ENCODE measurements at regions not wholly inside any gene's neighbourhood (a gene's known extent, or its start where the extent isn't known, plus 50 kb on each side); places are given as distances from the start of the nearest gene placed in this dataset.

- Histone ChIP-seq H3K27me3 (ENCODE audit: control insufficient read depth, insufficient read depth, low read length) (no peaks in the 10 kb centered on the region), H3K36me3 (ENCODE audit: control insufficient read depth, insufficient read depth, low read length) (no peaks in the 10 kb centered on the region), H3K4me3 (ENCODE audit: low read depth, low read length) (no peak overlapping the region)
- TF ChIP-seq CTCF (IDR thresholded peaks at IDR 0.05; ENCODE audit: insufficient read depth, low read length, poor library complexity, severe bottlenecking) = no peak
- DNase-seq (ENCODE audit: low read depth) = no peak
These were observed 86.5 kb upstream of the GNAZ start for GRCh38 chr22:22983816-22984215.

GRCh38 chr22:22984967-22985366 is 85.4 kb upstream of the GNAZ start:
- Histone ChIP-seq H3K27me3 (ENCODE audit: control insufficient read depth, insufficient read depth, low read length) (no peaks in the 10 kb centered on the region), H3K4me3 (ENCODE audit: low read depth, low read length) (no peak overlapping the region), H3K36me3 (ENCODE audit: control insufficient read depth, insufficient read depth, low read length) (no peaks in the 10 kb centered on the region)
- TF ChIP-seq CTCF (IDR thresholded peaks at IDR 0.05; ENCODE audit: insufficient read depth, low read length, poor library complexity, severe bottlenecking) = no peak
- DNase-seq (ENCODE audit: low read depth) = no peak

GRCh38 chr22:22986008-22986407 is 84.3 kb upstream of the GNAZ start:
- Histone ChIP-seq H3K36me3 (ENCODE audit: control insufficient read depth, insufficient read depth, low read length) (no peaks in the 10 kb centered on the region), H3K27me3 (ENCODE audit: control insufficient read depth, insufficient read depth, low read length) (no peaks in the 10 kb centered on the region), H3K4me3 (ENCODE audit: low read depth, low read length) (no peak overlapping the region)
- no peak for TF ChIP-seq CTCF (IDR thresholded peaks at IDR 0.05; ENCODE audit: insufficient read depth, low read length, poor library complexity, severe bottlenecking)
- DNase-seq (ENCODE audit: low read depth) = no peak

- Histone ChIP-seq H3K4me3 (ENCODE audit: low read depth, low read length) (no peak overlapping the region), H3K27me3 (ENCODE audit: control insufficient read depth, insufficient read depth, low read length) (no peaks in the 10 kb centered on the region), H3K36me3 (ENCODE audit: control insufficient read depth, insufficient read depth, low read length) (no peaks in the 10 kb centered on the region)
- no peak for DNase-seq (ENCODE audit: low read depth)
- TF ChIP-seq CTCF (IDR thresholded peaks at IDR 0.05; ENCODE audit: insufficient read depth, low read length, poor library complexity, severe bottlenecking) = no peak
These were observed 83.7 kb upstream of the GNAZ start for GRCh38 chr22:22986640-22987039.

GRCh38 chr22:22988150-22988549 is 82.2 kb upstream of the GNAZ start:
- no peaks in the 10 kb centered on the region for H3K36me3 ChIP-seq (ENCODE audit: control insufficient read depth, insufficient read depth, low read length)
- no peak for TF ChIP-seq CTCF (IDR thresholded peaks at IDR 0.05; ENCODE audit: insufficient read depth, low read length, poor library complexity, severe bottlenecking)
- no peak for DNase-seq (ENCODE audit: low read depth)
- no peak overlapping the region for H3K4me3 ChIP-seq (ENCODE audit: low read depth, low read length)
- no peaks in the 10 kb centered on the region for H3K27me3 ChIP-seq (ENCODE audit: control insufficient read depth, insufficient read depth, low read length)

GRCh38 chr22:22988785-22989184 is 81.5 kb upstream of the GNAZ start:
- TF ChIP-seq CTCF (IDR thresholded peaks at IDR 0.05; ENCODE audit: insufficient read depth, low read length, poor library complexity, severe bottlenecking) = no peak
- Histone ChIP-seq H3K4me3 (ENCODE audit: low read depth, low read length) (no peak overlapping the region), H3K36me3 (ENCODE audit: control insufficient read depth, insufficient read depth, low read length) (no peaks in the 10 kb centered on the region), H3K27me3 (ENCODE audit: control insufficient read depth, insufficient read depth, low read length) (no peaks in the 10 kb centered on the region)
- DNase-seq (ENCODE audit: low read depth) = no peak

All from kidney epithelial cell (primary cell).